ENCODE measurements at regions not wholly inside any gene's neighbourhood (a gene's known extent, or its start where the extent isn't known, plus 50 kb on each side); places are given as distances from the start of the nearest gene placed in this dataset.

- TF ChIP-seq USF1 (IDR thresholded peaks at IDR 0.05) (no peak), ZBTB7A (IDR thresholded peaks at IDR 0.05; ENCODE audit: low read depth) (no peak), TAF1 (IDR thresholded peaks at IDR 0.05; ENCODE audit: low read depth) (no peak), EGR1 (IDR thresholded peaks at IDR 0.05) (no peak), REST (IDR thresholded peaks at IDR 0.05; ENCODE audit: low read depth) (no peak), MAX (IDR thresholded peaks at IDR 0.05) (no peak), EP300 (IDR thresholded peaks at IDR 0.05; ENCODE audit: borderline replicate concordance) (no peak), FOXM1 (IDR thresholded peaks at IDR 0.05; ENCODE audit: borderline replicate concordance, low read depth) (no peak), TCF12 (IDR thresholded peaks at IDR 0.05; ENCODE audit: low read depth) (no peak), NFIC (IDR thresholded peaks at IDR 0.05) (no peak), YY1 (IDR thresholded peaks at IDR 0.05; ENCODE audit: low read depth) (no peak), CEBPB (IDR thresholded peaks at IDR 0.05) (no peak), TEAD4 (IDR thresholded peaks at IDR 0.05) (no peak), CREB1 (IDR thresholded peaks at IDR 0.05; ENCODE audit: low read depth) (no peak), RAD21 (IDR thresholded peaks at IDR 0.05; ENCODE audit: low read depth) (no peak)
Measured at GRCh38 chr6:167717867-167718266, 108.8 kb upstream of the AFDN start.

- TF ChIP-seq YY1 (IDR thresholded peaks at IDR 0.05; ENCODE audit: low read depth) (no peak), MAX (IDR thresholded peaks at IDR 0.05) (no peak), CEBPB (IDR thresholded peaks at IDR 0.05) (no peak)
Measured at GRCh38 chr6:167719920-167720319, 106.8 kb upstream of the AFDN start.

- no peak for TF ChIP-seq NFIC (IDR thresholded peaks at IDR 0.05)
- no peak for TF ChIP-seq TAF1 (IDR thresholded peaks at IDR 0.05; ENCODE audit: low read depth)
- TF ChIP-seq REST (IDR thresholded peaks at IDR 0.05; ENCODE audit: low read depth) = no peak
Measured at GRCh38 chr6:167720456-167721285, 106.0 kb upstream of the AFDN start.

- TF ChIP-seq EGR1 (IDR thresholded peaks at IDR 0.05) = no peak
- no peak for TF ChIP-seq YY1 (IDR thresholded peaks at IDR 0.05; ENCODE audit: low read depth)
- TF ChIP-seq FOXM1 (IDR thresholded peaks at IDR 0.05; ENCODE audit: borderline replicate concordance, low read depth) = no peak
- TF ChIP-seq REST (IDR thresholded peaks at IDR 0.05; ENCODE audit: low read depth) = no peak
Measured at GRCh38 chr6:167721291-167721690, 105.4 kb upstream of the AFDN start.

- TF ChIP-seq CREB1 (IDR thresholded peaks at IDR 0.05; ENCODE audit: low read depth) (no peak), CEBPB (IDR thresholded peaks at IDR 0.05) (no peak), REST (IDR thresholded peaks at IDR 0.05; ENCODE audit: low read depth) (no peak)
Measured at GRCh38 chr6:167722634-167723309, 103.9 kb upstream of the AFDN start.
